Tibial nerve (tissue), 4 donors: ENCODE measurements at regions not wholly inside any gene's neighbourhood (a gene's known extent, or its start where the extent isn't known, plus 50 kb on each side); places are given as distances from the start of the nearest gene placed in this dataset.

ENCODE experiments used
- CTCF ChIP-seq, 5 experiments: fragments of 200-600 bp in 3 of 5; fragments of 450-650 bp in 2 of 5; sonication (generic) in 3 of 5; IDR thresholded peaks; one replicate each; pipeline ENCODE4 v1.5.1; 2016 to 2019; ENCODE audit warnings: antibody characterized with exemption in 5 of 5, mild to moderate bottlenecking in 3 of 5, moderate library complexity in 2 of 5
- EP300 ChIP-seq, 2 donors: sonication (generic); formaldehyde crosslinking; IDR thresholded peaks; one replicate each; pipeline ENCODE4 v1.6.1; 2017; ENCODE audit warnings: antibody characterized with exemption in 2 of 2, mild to moderate bottlenecking in 1 of 2
- POLR2A ChIP-seq, 2 donors: fragments of 450-650 bp; IDR thresholded peaks; one replicate each; pipeline ENCODE4 v1.6.1; 2017; ENCODE audit warnings: antibody characterized with exemption in 2 of 2, mild to moderate bottlenecking in 2 of 2, moderate library complexity in 2 of 2

GRCh38 chr18:10061566-10062140 is 147.8 kb downstream of the VAPA start:
- TF ChIP-seq POLR2A (IDR thresholded peaks at IDR 0.05) (no peak), CTCF (IDR thresholded peaks at IDR 0.05) (no peak), EP300 (IDR thresholded peaks at IDR 0.05) (no peak)
